GM18505 (cell line): ENCODE measurements at regions not wholly inside any gene's neighbourhood (a gene's known extent, or its start where the extent isn't known, plus 50 kb on each side); places are given as distances from the start of the nearest gene placed in this dataset.

Source experiments
- ATAC-seq: cut with Tn5 transposase; IDR thresholded peaks from one replicate; pipeline ENCODE4 v1.9.1; 2021; ENCODE audit not compliant: unreplicated experiment
- POLR2A ChIP-seq: IDR thresholded peaks from 4 replicates; pipeline ENCODE4 v1.6.1; 2011; ENCODE audit warnings: borderline replicate concordance; ENCODE audit not compliant: insufficient read depth, insufficient read length; ENCODE audit errors: extremely low read depth

GRCh38 chr9:14395317-14396082, 81.6 kb upstream of the NFIB start:
- TF ChIP-seq POLR2A = no peak
- no peak for ATAC-seq

DNA sequence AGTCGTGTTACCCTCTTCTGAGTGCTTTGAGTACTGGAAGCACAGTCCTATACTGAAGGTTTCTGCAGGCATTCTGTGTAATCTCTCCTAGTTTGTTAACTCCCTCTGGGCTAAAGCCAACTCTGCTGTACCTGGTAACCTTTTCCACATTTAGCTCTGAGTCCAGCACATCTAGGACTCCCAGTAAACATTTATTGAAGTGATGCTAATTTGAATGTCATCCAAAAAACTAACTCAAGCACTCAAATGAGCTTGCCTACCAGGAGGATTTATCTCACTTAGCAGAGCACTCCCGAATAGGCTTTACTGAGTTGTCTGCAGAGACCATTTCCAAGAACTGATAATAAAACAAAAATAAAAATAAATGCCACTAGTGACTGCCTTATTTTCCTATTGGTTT, 79.5 kb upstream of the NFIB start:
- no peak for ATAC-seq
- TF ChIP-seq POLR2A = no peak

- no peak for ATAC-seq
These were observed 77.7 kb upstream of the NFIB start for GRCh38 chr9:14391620-14392019.

GRCh38 chr9:14389657-14390056, 75.7 kb upstream of the NFIB start:
- no peak for ATAC-seq
- TF ChIP-seq POLR2A = no peak

More at GRCh38 chr9:14391620-14392019, 77.7 kb upstream of the NFIB start:
- TF ChIP-seq POLR2A = no peak

GRCh38 chr9:14389146-14389545, 75.2 kb upstream of the NFIB start:
- ATAC-seq = no peak
- TF ChIP-seq POLR2A = no peak

GRCh38 chr9:14383773-14384172, 69.8 kb upstream of the NFIB start:
- ATAC-seq = no peak
- TF ChIP-seq POLR2A = no peak

GRCh38 chr9:14383294-14383693, 69.4 kb upstream of the NFIB start:
- no peak for TF ChIP-seq POLR2A
- ATAC-seq = peak; percentile 65

DNA sequence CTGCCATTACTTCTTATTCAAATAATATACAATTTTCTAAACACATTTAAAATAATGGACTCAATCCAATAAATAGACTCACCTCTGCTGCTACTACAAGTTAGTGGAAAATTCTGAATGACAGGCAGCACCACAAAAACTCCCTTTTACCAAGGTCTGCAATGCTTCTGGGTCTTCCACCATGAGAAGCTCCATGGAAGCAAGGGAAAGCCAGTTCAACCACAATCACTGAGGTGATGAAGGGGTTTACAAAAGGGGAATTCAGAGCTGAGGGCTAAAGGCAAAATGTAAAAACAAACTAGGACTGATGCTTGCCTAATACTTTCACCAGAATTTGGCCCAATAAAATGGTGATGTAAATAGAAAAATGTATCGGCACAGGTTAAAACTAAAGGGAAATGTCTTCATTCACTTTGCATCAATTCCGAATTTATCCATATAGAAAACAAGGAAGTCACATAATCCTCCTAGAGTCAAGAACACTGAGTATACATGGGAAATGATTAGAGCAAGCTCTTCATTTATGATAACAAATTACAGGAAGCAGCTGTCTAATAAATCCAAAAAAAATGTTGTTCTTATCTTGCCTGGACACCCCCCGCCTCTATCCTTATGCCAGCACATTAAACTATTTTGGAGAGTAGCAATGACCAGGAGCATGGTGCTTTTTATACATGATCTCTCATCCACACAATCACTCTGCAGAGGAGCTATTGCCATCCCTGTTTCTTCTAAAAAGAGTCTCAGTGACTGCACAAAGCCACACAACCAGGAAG, 66.3 kb upstream of the NFIB start:
- TF ChIP-seq POLR2A = no peak
- ATAC-seq = no peak

- no peak for TF ChIP-seq POLR2A
- no peak for ATAC-seq
These were observed 65.3 kb upstream of the NFIB start for GRCh38 chr9:14379280-14379679.

GRCh38 chr9:14373706-14374105, 59.8 kb upstream of the NFIB start:
- no peak for ATAC-seq
- no peak for TF ChIP-seq POLR2A

- ATAC-seq = no peak
These were observed 59.4 kb upstream of the NFIB start for GRCh38 chr9:14373336-14373666.

DNA sequence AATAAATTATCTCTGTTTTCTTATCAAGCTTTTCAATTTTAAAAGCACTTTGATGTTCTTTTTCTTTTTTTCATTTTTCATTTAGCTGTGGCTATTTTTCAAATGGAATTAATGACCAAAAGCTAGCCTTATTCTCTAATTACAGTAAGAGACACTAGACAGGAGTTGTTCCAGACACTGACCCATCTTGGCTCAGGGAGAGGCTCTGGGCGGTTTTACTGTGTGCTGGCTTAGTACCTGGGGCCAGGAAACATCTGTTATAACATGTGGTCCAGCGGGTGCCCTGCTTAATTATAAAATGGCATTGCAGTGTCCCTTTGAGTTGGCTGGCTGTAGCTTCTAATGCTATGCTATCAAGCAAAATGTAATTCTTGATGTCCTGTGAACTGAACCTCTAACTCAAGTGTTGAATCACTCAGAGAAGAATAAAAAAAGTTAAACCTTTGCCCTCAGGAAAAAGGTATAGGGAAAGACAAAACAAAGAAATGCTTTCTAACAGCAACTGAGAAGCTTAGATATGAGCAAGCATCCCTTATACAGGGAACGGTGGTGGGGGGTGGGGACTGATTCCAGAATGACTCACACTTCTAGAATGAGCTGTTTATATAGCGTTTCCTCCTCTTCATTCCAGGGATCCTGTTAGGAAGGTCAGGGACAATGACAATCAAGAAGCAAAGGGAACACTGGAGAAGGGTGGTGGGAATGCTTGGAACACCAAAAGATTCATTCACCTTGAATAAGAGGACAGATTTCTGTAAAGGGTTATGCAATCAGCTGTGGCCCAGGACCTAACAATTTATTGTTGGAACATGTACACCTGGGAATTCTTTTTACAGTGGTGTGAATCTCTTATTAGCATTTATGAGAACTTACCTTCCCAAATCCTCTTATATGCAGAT, 58.7 kb upstream of the NFIB start:
- no peak for ATAC-seq
- no peak for TF ChIP-seq POLR2A

More at GRCh38 chr9:14373336-14373666, 59.4 kb upstream of the NFIB start:
- no peak for TF ChIP-seq POLR2A

DNA sequence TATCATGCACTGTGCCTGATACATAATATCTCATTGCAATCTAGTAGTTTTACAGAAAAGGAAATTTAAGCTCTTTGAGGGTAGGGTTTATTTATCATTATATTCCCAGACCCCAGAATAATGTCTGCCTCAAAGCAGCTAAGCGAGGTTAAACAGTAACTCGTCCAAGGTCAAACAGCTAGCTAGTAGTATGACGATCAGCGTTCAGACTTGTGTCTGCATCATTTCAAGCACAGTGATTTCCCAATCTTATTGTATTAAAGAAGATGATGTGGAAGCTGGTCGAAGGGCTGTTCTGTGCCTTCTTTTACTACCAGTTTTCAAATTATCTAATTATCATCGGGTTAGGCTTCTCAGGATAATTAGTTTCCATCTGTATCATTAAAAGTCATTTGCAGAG, 55.1 kb upstream of the NFIB start:
- TF ChIP-seq POLR2A = no peak

GRCh38 chr9:14366076-14366475, 52.1 kb upstream of the NFIB start:
- TF ChIP-seq POLR2A = no peak
- ATAC-seq = no peak

More for the DNA sequence above, 55.1 kb upstream of the NFIB start:
- ATAC-seq = no peak

GRCh38 chr9:14365670-14366069, 51.7 kb upstream of the NFIB start:
- ATAC-seq = no peak
- TF ChIP-seq POLR2A = no peak
